Progenitor cell of endocrine pancreas (in vitro differentiated cells): ENCODE measurements at regions not wholly inside any gene's neighbourhood (a gene's known extent, or its start where the extent isn't known, plus 50 kb on each side); places are given as distances from the start of the nearest gene placed in this dataset.

Experiments
- DNase-seq: peaks from one replicate; pipeline ENCODE4 v3.0.0; 2021; ENCODE audit warnings: low spot score; ENCODE audit not compliant: unreplicated experiment
- H3K27ac Mint-ChIP-seq: 2 replicates; pipeline ENCODE4 v1.8.0; 2021; ENCODE audit warnings: mild to moderate bottlenecking, moderate library complexity, mixed read lengths
- H3K27me3 Mint-ChIP-seq: 2 replicates; pipeline ENCODE4 v1.8.0; 2021; ENCODE audit warnings: mixed read lengths
- H3K36me3 Mint-ChIP-seq: 2 replicates; pipeline ENCODE4 v1.8.0; 2022; ENCODE audit warnings: mixed read lengths; ENCODE audit not compliant: insufficient read depth
- H3K4me1 Mint-ChIP-seq: 2 replicates; pipeline ENCODE4 v1.8.0; 2021; ENCODE audit warnings: low read depth, mixed read lengths
- H3K4me3 Mint-ChIP-seq: 2 replicates; pipeline ENCODE4 v1.8.0; 2021; ENCODE audit warnings: low read depth, mild to moderate bottlenecking, moderate library complexity, mixed read lengths
- H3K9me3 Mint-ChIP-seq: 2 replicates; pipeline ENCODE4 v1.8.0; 2021; ENCODE audit warnings: low read depth, mixed read lengths
- CTCF ChIP-seq: fragments of 200-600 bp; sonication (generic); IDR thresholded peaks from one replicate; pipeline ENCODE4 v1.5.0; 2021; ENCODE audit warnings: antibody characterized with exemption, mild to moderate bottlenecking; ENCODE audit not compliant: unreplicated experiment

DNA sequence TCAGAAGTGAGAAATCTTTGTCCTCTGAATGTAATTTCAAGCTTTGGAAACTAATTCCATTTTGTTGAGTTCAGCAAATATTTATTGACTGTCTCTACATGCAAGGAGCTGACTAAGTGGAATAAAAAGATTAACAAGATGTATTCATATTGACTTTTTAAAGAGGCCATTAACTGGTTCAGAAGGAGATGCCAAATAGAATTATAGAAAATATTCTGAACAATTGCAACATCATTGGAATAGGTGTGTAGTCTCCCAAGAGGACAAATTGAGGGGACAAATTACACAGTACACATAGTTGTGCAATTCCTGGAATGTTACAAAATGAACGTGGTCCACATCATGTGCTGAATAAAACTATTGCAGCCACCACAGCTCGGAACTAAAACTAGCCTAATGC, 224.2 kb downstream of the NPR3 start:
- Mint-ChIP-seq H3K27me3 (no peaks in the 10 kb centered on the region), H3K27ac (no peak overlapping the region), H3K9me3 (no peaks in the 10 kb centered on the region), H3K4me1 (peaks cover 6% of the 10 kb centered on the region), H3K36me3 (no peaks in the 10 kb centered on the region), H3K4me3 (no peak overlapping the region)
- no peak for TF ChIP-seq CTCF
- no peak for DNase-seq

- Mint-ChIP-seq H3K27me3 (no peaks in the 10 kb centered on the region), H3K27ac (no peak overlapping the region), H3K4me3 (no peak overlapping the region), H3K36me3 (no peaks in the 10 kb centered on the region), H3K4me1 (peaks cover 6% of the 10 kb centered on the region), H3K9me3 (no peaks in the 10 kb centered on the region)
- no peak for DNase-seq
- TF ChIP-seq CTCF = no peak
Observed at GRCh38 chr5:32936329-32936728, 225.2 kb downstream of the NPR3 start.

- peak; percentile 58 for TF ChIP-seq CTCF
- Mint-ChIP-seq H3K27ac (no peak overlapping the region), H3K27me3 (no peaks in the 10 kb centered on the region), H3K4me3 (no peak overlapping the region), H3K36me3 (no peaks in the 10 kb centered on the region), H3K4me1 (no peaks in the 10 kb centered on the region), H3K9me3 (no peaks in the 10 kb centered on the region)
- DNase-seq = peak; percentile 10
Observed at GRCh38 chr5:32942225-32942989, 231.3 kb downstream of the NPR3 start.

DNA sequence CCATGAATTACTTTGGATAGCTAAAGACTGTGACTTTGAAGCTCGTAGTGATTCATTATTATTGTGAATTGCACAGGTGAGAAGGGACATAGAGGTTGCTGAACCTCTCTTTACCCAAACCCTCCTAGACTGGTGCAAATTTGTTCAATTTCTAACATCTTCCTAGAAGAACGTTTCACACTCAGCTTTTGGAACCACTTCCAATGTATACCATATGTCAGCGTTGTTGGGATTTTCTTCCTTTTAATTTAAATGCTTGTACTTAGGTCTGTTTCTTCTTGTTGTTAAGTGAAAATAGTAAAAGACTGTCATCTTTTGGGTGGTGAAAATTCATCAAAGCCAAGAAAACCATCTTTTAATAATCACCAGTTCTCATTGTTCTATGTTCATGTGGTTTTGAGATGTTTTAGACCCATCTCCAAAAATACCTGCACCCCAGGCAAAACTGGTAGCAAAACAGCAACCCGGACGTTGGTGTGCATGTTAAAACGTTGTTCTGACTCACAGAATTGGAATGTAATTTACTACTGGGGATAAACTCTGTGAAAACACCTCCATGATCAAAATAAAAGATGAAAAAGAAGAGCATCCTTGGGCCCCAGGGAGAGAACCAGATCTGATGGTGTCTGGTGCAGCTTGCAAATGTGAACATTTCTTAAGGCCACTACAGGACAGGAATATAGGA, 238.3 kb downstream of the NPR3 start:
- H3K4me1 Mint-ChIP-seq = no peaks in the 10 kb centered on the region
- TF ChIP-seq CTCF = no peak
- H3K36me3 Mint-ChIP-seq = no peaks in the 10 kb centered on the region
- DNase-seq = no peak
- no peaks in the 10 kb centered on the region for H3K27me3 Mint-ChIP-seq
- H3K9me3 Mint-ChIP-seq = peaks cover 3% of the 10 kb centered on the region
- no peak overlapping the region for H3K27ac Mint-ChIP-seq
- no peak overlapping the region for H3K4me3 Mint-ChIP-seq

DNA sequence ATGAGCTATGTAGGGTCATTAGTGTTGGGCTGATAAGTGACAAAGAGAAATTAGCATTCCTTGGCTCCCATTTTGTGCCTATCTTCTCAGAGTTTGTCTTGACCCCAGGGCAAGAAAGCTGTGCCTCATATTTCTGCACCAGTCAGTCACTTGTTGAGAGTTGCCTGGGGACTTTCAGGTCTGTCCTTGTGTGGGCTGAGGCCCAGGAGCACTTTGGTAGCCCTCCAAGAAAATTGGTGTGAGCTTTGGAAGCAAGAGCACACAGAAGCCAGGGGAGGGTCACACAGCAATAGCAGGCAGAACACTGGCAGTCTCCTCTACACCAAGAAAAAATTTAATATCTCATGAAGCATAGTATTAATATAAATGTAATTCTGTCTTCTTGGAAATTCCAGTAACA, 239.9 kb downstream of the NPR3 start:
- no peak for TF ChIP-seq CTCF
- Mint-ChIP-seq H3K4me3 (no peak overlapping the region), H3K36me3 (no peaks in the 10 kb centered on the region), H3K27me3 (no peaks in the 10 kb centered on the region), H3K4me1 (no peaks in the 10 kb centered on the region), H3K27ac (no peak overlapping the region), H3K9me3 (peaks cover 3% of the 10 kb centered on the region)
- DNase-seq = no peak
